Adipocyte (in vitro differentiated cells): ENCODE measurements at regions not wholly inside any gene's neighbourhood (a gene's known extent, or its start where the extent isn't known, plus 50 kb on each side); places are given as distances from the start of the nearest gene placed in this dataset.
"Not testable (repeated sequence)": the region's sequence is repeated elsewhere in the genome, so short reads cannot be mapped to it uniquely, and the experiment has no call there.

Experiments
- DNase-seq: peaks from one replicate; pipeline ENCODE4 v3.0.0-alpha.2; 2015; ENCODE audit warnings: low read depth
- H3K27me3 ChIP-seq: replicated peaks from 2 replicates; pipeline ENCODE4 v1.7.0; 2013; ENCODE audit warnings: mild to moderate bottlenecking, low read length, moderate library complexity; ENCODE audit not compliant: control insufficient read depth, insufficient read depth
- H3K36me3 ChIP-seq: 2 replicates; pipeline ENCODE4 v1.7.0; 2013; ENCODE audit warnings: low read length, mild to moderate bottlenecking, moderate library complexity; ENCODE audit not compliant: control insufficient read depth, insufficient read depth, severe bottlenecking
- H3K4me1 ChIP-seq: 2 replicates; pipeline ENCODE4 v1.7.0; 2013; ENCODE audit warnings: mild to moderate bottlenecking, low read length, moderate library complexity; ENCODE audit not compliant: control insufficient read depth, insufficient read depth
- H3K4me3 ChIP-seq: 2 replicates; pipeline ENCODE4 v1.7.0; 2013; ENCODE audit warnings: mild to moderate bottlenecking, low read length, moderate library complexity
- H3K9ac ChIP-seq: 2 replicates; pipeline ENCODE4 v1.7.0; 2013; ENCODE audit warnings: mild to moderate bottlenecking, low read length, moderate library complexity
- H3K9me3 ChIP-seq: 2 replicates; pipeline ENCODE4 v1.7.0; 2013; ENCODE audit warnings: mild to moderate bottlenecking, low read length, moderate library complexity; ENCODE audit not compliant: control insufficient read depth

DNA sequence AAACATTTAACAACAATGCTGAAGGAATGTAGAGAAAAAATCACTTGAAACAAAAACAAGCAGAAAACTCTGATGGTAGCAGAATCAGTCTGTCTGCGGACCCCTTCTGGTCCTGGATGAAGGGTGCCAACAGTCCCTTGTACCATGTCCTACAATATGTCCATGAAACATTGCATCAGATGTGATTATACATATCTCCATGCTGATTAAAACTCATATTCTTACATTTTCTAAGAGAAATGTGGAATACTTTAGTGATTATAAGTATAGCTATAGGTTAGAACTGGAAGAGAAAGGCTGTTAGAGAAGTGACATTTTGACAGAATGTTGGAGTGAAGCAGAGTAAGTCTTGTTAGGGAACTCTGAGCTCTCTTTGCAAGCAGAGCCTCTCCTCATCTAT is 286.1 kb downstream of the SH3GL2 start:
- peaks cover 3% of the 10 kb centered on the region for H3K9me3 ChIP-seq
- no peaks in the 10 kb centered on the region for H3K4me1 ChIP-seq
- no peak for DNase-seq
- no peaks in the 10 kb centered on the region for H3K36me3 ChIP-seq
- no peak overlapping the region for H3K9ac ChIP-seq
- H3K27me3 ChIP-seq: peaks cover 1% of the 10 kb centered on the region
- no peak overlapping the region for H3K4me3 ChIP-seq

DNA sequence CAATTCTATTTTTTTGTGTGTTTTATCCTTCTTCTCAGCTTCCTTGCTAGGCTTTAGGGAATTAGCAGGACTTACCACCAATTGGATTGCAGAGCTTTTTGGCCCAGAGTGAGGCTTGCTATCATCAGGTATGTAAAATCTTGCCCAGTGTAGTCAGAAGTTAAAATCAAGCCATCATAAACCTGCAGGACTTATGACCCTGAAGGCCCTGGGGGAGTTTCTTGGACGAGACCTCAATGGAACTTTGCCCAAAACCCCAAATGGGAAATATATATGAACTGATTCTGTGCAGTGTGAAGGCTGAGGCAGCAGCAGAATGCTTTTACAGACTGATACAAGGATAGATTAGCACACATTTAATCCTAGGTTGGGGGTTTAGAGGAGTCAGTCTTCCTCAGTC is 287.0 kb downstream of the SH3GL2 start:
- no peak for DNase-seq
- Histone ChIP-seq H3K4me3 (no peak overlapping the region), H3K4me1 (no peaks in the 10 kb centered on the region), H3K9me3 (peaks cover 3% of the 10 kb centered on the region), H3K36me3 (no peaks in the 10 kb centered on the region), H3K9ac (no peak overlapping the region), H3K27me3 (no peaks in the 10 kb centered on the region)

DNA sequence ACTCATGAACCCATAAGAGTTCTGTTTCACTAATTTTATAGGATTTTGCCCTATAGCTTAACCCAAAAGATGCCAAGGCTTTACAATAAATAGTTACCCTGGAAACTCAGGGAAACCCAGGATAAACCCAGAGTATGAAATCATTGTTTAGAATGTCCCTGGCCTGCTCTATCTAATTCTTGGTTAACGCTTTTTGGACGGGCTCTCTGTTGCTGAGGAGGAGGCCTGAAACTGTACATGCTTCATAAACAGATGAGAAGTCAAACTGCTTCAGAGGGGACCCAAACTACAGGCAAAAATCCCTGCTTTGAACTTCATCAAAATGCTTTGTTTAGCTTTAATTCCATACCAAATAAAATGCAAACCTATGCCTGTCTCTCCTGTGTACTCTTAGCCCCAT is 291.9 kb downstream of the SH3GL2 start:
- peaks cover 10% of the 10 kb centered on the region for H3K9me3 ChIP-seq

GRCh38 chr9:17871213-17871890 is 292.5 kb downstream of the SH3GL2 start:
- H3K36me3 ChIP-seq: no peaks in the 10 kb centered on the region
- H3K4me1 ChIP-seq: no peaks in the 10 kb centered on the region
- no peak overlapping the region for H3K4me3 ChIP-seq
- H3K9me3 ChIP-seq: peaks cover 10% of the 10 kb centered on the region
- H3K9ac ChIP-seq: no peak overlapping the region
- no peaks in the 10 kb centered on the region for H3K27me3 ChIP-seq
- no peak for DNase-seq

More for the DNA sequence above, 291.9 kb downstream of the SH3GL2 start:
- Histone ChIP-seq H3K4me1 (no peaks in the 10 kb centered on the region), H3K36me3 (no peaks in the 10 kb centered on the region), H3K4me3 (no peak overlapping the region), H3K9ac (no peak overlapping the region), H3K27me3 (no peaks in the 10 kb centered on the region)
- DNase-seq: no peak

- H3K4me3 ChIP-seq: no peak overlapping the region
- no peaks in the 10 kb centered on the region for H3K27me3 ChIP-seq
- peaks cover 10% of the 10 kb centered on the region for H3K9me3 ChIP-seq
- H3K9ac ChIP-seq: no peak overlapping the region
- H3K36me3 ChIP-seq: no peaks in the 10 kb centered on the region
- no peak for DNase-seq
- no peaks in the 10 kb centered on the region for H3K4me1 ChIP-seq
These were observed 297.0 kb downstream of the SH3GL2 start for GRCh38 chr9:17875886-17876285.

DNA sequence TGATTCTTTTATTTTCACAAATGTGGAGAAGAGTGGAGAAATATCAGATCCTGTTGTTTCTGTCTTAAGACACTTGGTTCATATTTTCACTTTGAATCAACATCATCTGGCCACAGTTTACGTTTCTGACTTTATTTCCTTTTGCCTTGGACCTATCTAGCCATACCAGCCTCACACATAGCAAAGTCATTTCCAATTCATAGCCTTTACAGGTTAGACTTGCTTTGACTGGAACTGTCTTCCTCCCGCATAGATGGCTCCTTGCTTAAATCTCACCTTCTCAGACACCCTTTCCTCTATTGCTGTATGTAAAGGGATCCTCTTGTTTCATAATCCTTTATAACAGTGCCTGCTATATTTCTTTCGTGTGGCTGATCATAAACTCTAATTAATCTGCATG is 297.8 kb downstream of the SH3GL2 start:
- H3K4me3 ChIP-seq: no peak overlapping the region
- H3K9ac ChIP-seq: no peak overlapping the region
- no peaks in the 10 kb centered on the region for H3K27me3 ChIP-seq
- DNase-seq: no peak
- H3K4me1 ChIP-seq: no peaks in the 10 kb centered on the region
- peaks cover 10% of the 10 kb centered on the region for H3K9me3 ChIP-seq
- H3K36me3 ChIP-seq: no peaks in the 10 kb centered on the region

- no peaks in the 10 kb centered on the region for H3K27me3 ChIP-seq
- DNase-seq: no peak
- H3K4me1 ChIP-seq: no peaks in the 10 kb centered on the region
- H3K4me3 ChIP-seq: no peak overlapping the region
- H3K9ac ChIP-seq: no peak overlapping the region
- H3K36me3 ChIP-seq: no peaks in the 10 kb centered on the region
- H3K9me3 ChIP-seq: no peaks in the 10 kb centered on the region
These were observed 300.0 kb downstream of the SH3GL2 start for GRCh38 chr9:17878810-17879370.

- Histone ChIP-seq H3K9ac (no peak overlapping the region), H3K4me3 (no peak overlapping the region), H3K9me3 (no peaks in the 10 kb centered on the region), H3K36me3 (no peaks in the 10 kb centered on the region), H3K4me1 (no peaks in the 10 kb centered on the region), H3K27me3 (no peaks in the 10 kb centered on the region)
- DNase-seq: peak; percentile 65
These were observed 302.5 kb downstream of the SH3GL2 start for GRCh38 chr9:17881371-17881770.

DNA sequence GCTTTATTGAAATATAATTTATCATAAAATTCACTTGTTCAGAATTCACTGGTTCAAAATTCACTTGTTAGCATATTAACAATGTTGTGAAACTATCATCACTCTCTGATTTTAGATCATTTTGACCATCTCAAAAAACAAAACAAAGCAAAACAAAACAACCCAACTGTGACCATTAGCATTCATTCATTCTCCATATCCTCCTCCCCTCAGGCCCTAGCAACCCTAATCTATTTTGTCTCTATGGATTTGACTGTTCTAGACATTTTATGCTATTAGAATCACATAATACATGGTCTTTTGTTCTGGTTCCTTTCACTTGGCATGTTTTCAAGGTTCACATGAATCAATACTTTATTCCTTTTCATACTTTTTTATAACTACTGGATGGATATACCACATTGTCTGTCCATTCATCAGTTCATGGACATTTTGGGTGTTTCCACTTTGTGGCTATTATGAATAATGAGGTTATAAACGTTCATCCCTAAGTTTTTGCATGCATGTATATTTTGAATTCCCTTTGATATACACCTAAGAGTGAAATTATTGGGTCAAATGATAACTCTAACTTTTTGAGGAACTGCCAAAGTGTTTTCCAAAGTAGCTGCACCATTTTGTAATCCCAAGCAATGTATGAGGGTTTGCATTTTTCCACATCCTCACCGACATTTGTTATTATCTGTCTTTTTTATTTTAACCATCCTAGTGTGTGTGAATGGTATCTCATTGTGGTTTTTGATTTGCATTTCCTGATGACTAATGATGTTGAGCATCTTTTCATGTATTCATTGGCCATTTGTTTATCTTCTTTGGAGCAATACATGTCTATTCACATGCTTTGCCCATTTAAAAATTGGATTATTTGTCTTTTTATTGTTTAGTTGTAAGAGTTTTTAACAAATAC is 304.1 kb downstream of the SH3GL2 start:
- H3K4me1 ChIP-seq: no peaks in the 10 kb centered on the region
- H3K9me3 ChIP-seq: no peaks in the 10 kb centered on the region
- DNase-seq: no peak
- H3K27me3 ChIP-seq: no peaks in the 10 kb centered on the region
- H3K9ac ChIP-seq: no peak overlapping the region
- H3K36me3 ChIP-seq: no peaks in the 10 kb centered on the region
- H3K4me3 ChIP-seq: no peak overlapping the region

DNA sequence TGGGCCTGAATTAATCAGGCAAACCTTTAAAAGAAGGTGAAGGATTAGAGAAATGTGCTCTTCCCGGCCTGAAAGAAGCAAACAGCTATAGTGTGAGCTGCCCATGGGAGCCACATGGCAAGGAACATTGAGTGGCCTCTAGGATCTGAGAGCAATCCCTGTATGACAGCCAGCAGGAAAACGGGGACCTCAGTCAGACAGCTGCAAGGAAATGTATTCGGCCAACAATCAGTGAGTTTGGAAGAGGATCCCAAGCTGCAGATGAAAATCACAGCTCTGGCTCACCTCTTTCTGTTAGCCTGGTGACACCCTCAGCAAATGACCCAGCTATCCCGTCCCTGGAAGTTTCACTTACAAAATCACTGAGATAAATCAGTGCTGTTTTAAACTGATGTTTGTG is 309.2 kb downstream of the SH3GL2 start:
- H3K4me3 ChIP-seq: no peak overlapping the region
- no peak overlapping the region for H3K9ac ChIP-seq
- no peak for DNase-seq
- H3K27me3 ChIP-seq: no peaks in the 10 kb centered on the region
- H3K4me1 ChIP-seq: peaks cover 3% of the 10 kb centered on the region
- H3K36me3 ChIP-seq: no peaks in the 10 kb centered on the region
- H3K9me3 ChIP-seq: no peaks in the 10 kb centered on the region

DNA sequence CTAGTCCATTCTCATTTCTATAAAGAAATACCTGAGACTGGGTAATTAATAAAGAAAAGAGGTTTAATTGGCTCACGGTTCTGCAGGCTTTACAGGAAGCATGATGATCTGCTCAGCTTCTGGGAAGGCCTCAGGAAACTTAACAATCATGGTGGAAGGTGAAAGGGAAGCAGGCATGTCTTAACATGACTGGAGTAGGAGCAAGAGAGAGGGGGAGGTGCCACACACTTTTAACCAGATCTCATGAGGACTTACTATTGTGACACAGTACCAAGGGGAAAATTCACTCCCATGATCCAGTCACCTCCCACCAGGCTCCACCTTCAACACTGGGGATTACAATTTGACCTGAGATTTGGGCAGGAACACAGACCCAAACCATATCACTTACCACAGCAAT is 310.1 kb downstream of the SH3GL2 start:
- H3K27me3 ChIP-seq, H3K4me1 ChIP-seq, DNase-seq, H3K36me3 ChIP-seq, H3K9ac ChIP-seq, H3K9me3 ChIP-seq, H3K4me3 ChIP-seq: not testable (repeated sequence)
